T-helper 2 cell treated with Interferon-gamma antibody and Interleukin-4, amounts not matched to agents 100 ng/mL and 5 ng/mL, for 36 hours (primary cell): ENCODE measurements at regions not wholly inside any gene's neighbourhood (a gene's known extent, or its start where the extent isn't known, plus 50 kb on each side); places are given as distances from the start of the nearest gene placed in this dataset.

Experiments
- intact Hi-C: fragments of 100-400 bp; cut with micrococcal nuclease; formaldehyde crosslinking; loops from one replicate; pipeline ENCODE4 v1.15.1; 2023

GRCh38 chr7:423312-424260 lies 96.1 kb downstream of the PDGFA start:
- intact Hi-C loops: no loop called here

GRCh38 chr7:424301-424935 lies 95.2 kb downstream of the PDGFA start:
- intact Hi-C loops: no loop called here

GRCh38 chr7:424961-425793 lies 94.5 kb downstream of the PDGFA start:
- intact Hi-C loops: no loop called here

- intact Hi-C loops: no loop called here
These were observed 93.9 kb downstream of the PDGFA start for GRCh38 chr7:425794-426188.

GRCh38 chr7:426510-426909 lies 93.1 kb downstream of the PDGFA start:
- intact Hi-C loops: no loop called here

GRCh38 chr7:427506-428103 lies 92.0 kb downstream of the PDGFA start:
- intact Hi-C loops: no loop called here

GRCh38 chr7:428387-428786 lies 91.3 kb downstream of the PDGFA start:
- intact Hi-C loops: no loop called here

GRCh38 chr7:428927-429827 lies 90.5 kb downstream of the PDGFA start:
- intact Hi-C loops: no loop called here

- intact Hi-C loops: no loop called here
These were observed 89.8 kb downstream of the PDGFA start for GRCh38 chr7:429828-430180.

- intact Hi-C loops: no loop called here
These were observed 88.6 kb downstream of the PDGFA start for GRCh38 chr7:431041-431440.

- intact Hi-C loops: no loop called here
These were observed 88.0 kb downstream of the PDGFA start for GRCh38 chr7:431658-432111.

- intact Hi-C loops: no loop called here
These were observed 87.4 kb downstream of the PDGFA start for GRCh38 chr7:432256-432655.

- intact Hi-C loops: no loop called here
These were observed 86.7 kb downstream of the PDGFA start for GRCh38 chr7:432933-433332.

GRCh38 chr7:433558-433957 lies 86.1 kb downstream of the PDGFA start:
- intact Hi-C loops: no loop called here

- intact Hi-C loops: no loop called here
These were observed 84.6 kb downstream of the PDGFA start for GRCh38 chr7:434891-435629.

GRCh38 chr7:435630-436366 lies 83.8 kb downstream of the PDGFA start:
- intact Hi-C loops: no loop called here

- intact Hi-C loops: no loop called here
These were observed 83.1 kb downstream of the PDGFA start for GRCh38 chr7:436367-437128.
